Skeletal muscle tissue (tissue), 3 donors: ENCODE measurements at regions not wholly inside any gene's neighbourhood (a gene's known extent, or its start where the extent isn't known, plus 50 kb on each side); places are given as distances from the start of the nearest gene placed in this dataset.

Experiments used
- H3K27ac ChIP-seq: one replicate; pipeline ENCODE4 v1.7.0; 2013; ENCODE audit warnings: mild to moderate bottlenecking, low read depth, low read length, inconsistent platforms
- H3K27me3 ChIP-seq, 3 donors: one replicate each; pipeline ENCODE4 v1.7.0; 2013; ENCODE audit warnings: low read length in 3 of 3; ENCODE audit not compliant: control insufficient read depth in 3 of 3, insufficient read depth in 3 of 3
- H3K36me3 ChIP-seq, 3 donors: one replicate each; pipeline ENCODE4 v1.7.0; 2013; ENCODE audit warnings: low read length in 3 of 3; ENCODE audit not compliant: control insufficient read depth in 3 of 3, insufficient read depth in 3 of 3
- H3K4me1 ChIP-seq, 3 donors: one replicate each; pipeline ENCODE4 v1.7.0; 2013; ENCODE audit warnings: low read length in 3 of 3, mild to moderate bottlenecking in 3 of 3; ENCODE audit not compliant: control insufficient read depth in 3 of 3, insufficient read depth in 3 of 3
- H3K4me3 ChIP-seq, 3 donors: one replicate each; pipeline ENCODE4 v1.7.0; 2013; ENCODE audit warnings: low read length in 3 of 3
- H3K9ac ChIP-seq, 3 donors: one replicate each; pipeline ENCODE4 v1.7.0; 2013; ENCODE audit warnings: low read length in 3 of 3, mild to moderate bottlenecking in 3 of 3, moderate library complexity in 2 of 3, low read depth in 1 of 3
- H3K9me3 ChIP-seq, 3 donors: one replicate each; pipeline ENCODE4 v1.7.0; 2013; ENCODE audit warnings: low read length in 3 of 3; ENCODE audit not compliant: control insufficient read depth in 3 of 3
- donor health status: Osteomylitis.

DNA sequence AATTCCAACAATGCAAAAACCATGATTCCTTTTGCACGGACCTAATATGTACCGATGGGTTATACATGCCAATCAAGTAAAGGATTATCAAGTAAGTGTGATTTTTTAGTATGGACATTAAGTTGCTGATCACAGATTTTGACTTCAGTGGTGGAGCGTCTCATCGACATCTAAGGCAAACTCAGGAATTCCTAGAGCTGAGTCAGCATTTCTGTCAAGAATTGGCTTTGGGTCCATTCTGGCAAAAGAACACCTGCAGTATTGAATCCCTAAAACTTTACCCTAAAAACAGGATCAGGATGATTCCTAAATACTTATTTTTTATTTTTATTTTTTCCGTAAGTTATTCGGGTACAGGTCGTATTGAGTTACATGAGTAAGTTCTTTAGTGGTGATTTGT lies 83.6 kb downstream of the HPGD start:
- Histone ChIP-seq H3K27ac (no peak overlapping the region), H3K9ac (no peak overlapping the region), H3K4me3 (no peak overlapping the region), H3K4me1 (no peaks in the 10 kb centered on the region), H3K27me3 (no peaks in the 10 kb centered on the region), H3K36me3 (no peaks in the 10 kb centered on the region), H3K9me3 (peaks cover 0 to 2% (median 0%) of the 10 kb centered on the region in 3 donors)

DNA sequence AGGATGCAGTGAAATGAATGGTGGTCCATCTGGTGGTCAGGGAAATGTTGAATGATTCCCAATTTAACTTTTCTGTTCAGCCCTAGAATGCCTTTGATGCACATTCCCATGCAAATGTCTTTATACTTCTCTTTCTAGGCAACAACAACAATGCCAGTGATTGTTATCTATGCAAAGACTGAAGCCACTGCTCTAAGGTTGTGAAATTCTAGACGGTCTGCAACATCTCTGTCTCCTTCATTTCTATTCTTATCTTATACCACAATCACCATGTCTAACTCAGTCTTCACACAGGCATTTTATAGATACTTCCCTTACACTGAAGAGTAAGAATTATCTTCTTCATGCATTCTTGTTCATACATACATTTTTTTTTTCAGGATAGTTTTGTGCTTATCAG lies 84.5 kb downstream of the HPGD start:
- no peaks in the 10 kb centered on the region for H3K36me3 ChIP-seq
- H3K9ac ChIP-seq, result no peak overlapping the region
- peaks cover 0 to 2% (median 0%) of the 10 kb centered on the region in 3 donors for H3K9me3 ChIP-seq
- H3K27me3 ChIP-seq, result no peaks in the 10 kb centered on the region
- no peaks in the 10 kb centered on the region for H3K4me1 ChIP-seq
- no peak overlapping the region for H3K27ac ChIP-seq
- no peak overlapping the region for H3K4me3 ChIP-seq

DNA sequence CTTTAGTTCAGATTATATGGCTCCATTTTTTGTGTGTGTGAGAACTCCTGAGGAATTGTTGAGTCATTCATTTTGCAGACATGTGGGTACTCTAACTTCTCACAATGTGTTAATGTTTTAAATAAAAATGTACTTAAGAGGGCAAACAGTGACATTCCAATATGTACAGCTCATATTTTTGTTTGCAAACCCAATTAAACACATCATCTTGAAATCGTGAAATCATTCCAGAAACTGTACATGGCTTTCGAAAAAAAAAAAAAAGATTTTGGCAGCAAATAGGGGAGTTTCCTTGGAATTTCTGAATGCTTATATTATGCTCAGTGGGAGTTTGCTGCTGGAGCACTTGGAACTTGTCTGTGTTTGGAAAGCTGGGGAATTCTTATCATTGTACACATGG lies 85.0 kb downstream of the HPGD start:
- no peaks in the 10 kb centered on the region for H3K36me3 ChIP-seq
- peaks cover 0 to 2% (median 0%) of the 10 kb centered on the region in 3 donors for H3K9me3 ChIP-seq
- no peaks in the 10 kb centered on the region for H3K4me1 ChIP-seq
- no peak overlapping the region for H3K27ac ChIP-seq
- no peak overlapping the region for H3K9ac ChIP-seq
- H3K27me3 ChIP-seq, result no peaks in the 10 kb centered on the region
- no peak overlapping the region for H3K4me3 ChIP-seq

- no peak overlapping the region for H3K9ac ChIP-seq
- no peak overlapping the region for H3K27ac ChIP-seq
- no peaks in the 10 kb centered on the region for H3K4me1 ChIP-seq
- peaks cover 0 to 2% (median 0%) of the 10 kb centered on the region in 3 donors for H3K9me3 ChIP-seq
- H3K27me3 ChIP-seq, result no peaks in the 10 kb centered on the region
- H3K4me3 ChIP-seq, result no peak overlapping the region
- H3K36me3 ChIP-seq, result no peaks in the 10 kb centered on the region
Measured at GRCh38 chr4:174436377-174436776, 85.9 kb downstream of the HPGD start.

DNA sequence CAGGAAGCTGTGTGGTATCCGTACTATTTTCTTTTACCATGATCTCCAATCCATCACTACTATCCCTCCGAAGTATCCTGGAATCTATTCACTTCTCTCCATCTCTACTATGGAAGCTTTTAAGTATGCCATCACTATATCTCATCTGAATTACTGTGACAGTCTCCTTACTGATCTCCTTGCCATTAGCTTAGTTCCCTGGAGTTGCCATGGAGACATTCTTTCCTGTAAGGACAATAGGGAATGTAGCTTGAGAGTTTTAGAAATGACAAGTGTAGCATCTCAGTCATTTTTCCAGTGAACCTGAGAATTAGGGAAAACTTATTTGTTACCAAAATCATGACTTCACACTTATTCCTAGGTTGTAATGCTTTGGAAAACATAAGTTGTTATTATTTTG lies 86.3 kb downstream of the HPGD start:
- H3K27me3 ChIP-seq, result no peaks in the 10 kb centered on the region
- H3K9me3 ChIP-seq, result peaks cover 0 to 2% (median 0%) of the 10 kb centered on the region in 3 donors
- H3K36me3 ChIP-seq, result no peaks in the 10 kb centered on the region
- no peak overlapping the region for H3K27ac ChIP-seq
- H3K9ac ChIP-seq, result no peak overlapping the region
- H3K4me1 ChIP-seq, result no peaks in the 10 kb centered on the region
- H3K4me3 ChIP-seq, result no peak overlapping the region

GRCh38 chr4:174434455-174434854 lies 87.8 kb downstream of the HPGD start:
- Histone ChIP-seq H3K36me3 (no peaks in the 10 kb centered on the region), H3K27me3 (no peaks in the 10 kb centered on the region), H3K4me3 (no peak overlapping the region), H3K4me1 (no peaks in the 10 kb centered on the region), H3K27ac (no peak overlapping the region), H3K9ac (no peak overlapping the region), H3K9me3 (peaks cover 0 to 2% (median 0%) of the 10 kb centered on the region in 3 donors)

DNA sequence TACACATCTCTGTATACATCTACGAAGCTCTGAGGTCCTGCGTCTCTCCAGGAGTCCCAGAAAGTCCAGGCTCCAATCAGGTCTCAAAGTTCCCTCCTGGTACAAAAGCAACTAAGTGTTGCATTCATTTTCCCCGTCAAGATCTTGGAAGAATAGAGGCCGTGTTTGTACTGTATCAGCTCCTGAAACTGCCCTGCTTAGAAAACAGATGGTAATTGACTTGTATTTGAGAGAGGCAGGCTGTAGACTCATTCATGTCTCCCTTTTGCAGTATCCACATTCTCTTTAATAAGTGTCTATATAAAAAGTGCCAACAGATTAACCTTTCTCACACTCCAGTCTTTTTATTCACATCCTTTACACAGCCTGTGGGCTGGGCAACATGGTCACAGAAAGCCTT lies 91.7 kb downstream of the HPGD start:
- Histone ChIP-seq H3K27ac (no peak overlapping the region), H3K4me3 (no peak overlapping the region), H3K27me3 (no peaks in the 10 kb centered on the region), H3K36me3 (no peaks in the 10 kb centered on the region), H3K4me1 (no peaks in the 10 kb centered on the region), H3K9me3 (no peaks in the 10 kb centered on the region), H3K9ac (no peak overlapping the region)

DNA sequence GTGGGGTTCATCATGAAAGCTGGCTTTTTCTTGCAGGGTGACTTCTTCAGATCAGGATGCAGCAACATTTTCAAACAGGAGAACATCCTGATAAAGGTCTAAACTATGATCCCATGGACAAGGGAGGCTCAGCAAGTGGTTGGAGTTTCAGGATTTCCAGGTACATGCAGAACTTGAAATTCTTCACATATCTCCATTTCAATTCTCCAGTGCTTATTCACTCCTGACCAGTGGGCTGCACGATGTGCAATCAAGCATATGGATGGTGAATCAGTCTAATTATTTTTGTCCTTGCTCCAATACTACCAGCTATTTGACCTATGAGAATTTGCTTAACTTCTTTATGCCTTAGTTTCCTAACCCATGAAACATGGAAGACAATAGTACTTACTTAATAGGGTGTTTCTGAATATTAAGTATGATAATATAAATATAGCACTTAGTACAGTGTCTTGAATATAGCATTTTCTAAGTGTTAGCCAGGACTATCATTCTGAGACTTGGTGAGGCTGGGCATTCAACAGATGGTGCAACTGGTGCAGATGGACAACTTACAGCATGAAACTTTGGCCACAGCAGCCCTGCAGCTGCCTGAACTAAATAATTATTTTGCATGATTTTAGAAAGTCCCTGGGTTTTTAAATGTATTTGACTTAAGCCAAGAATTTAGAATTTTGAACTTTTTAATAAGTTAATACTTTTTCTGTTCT lies 92.4 kb downstream of the HPGD start:
- H3K4me1 ChIP-seq, result no peaks in the 10 kb centered on the region
- H3K27ac ChIP-seq, result no peak overlapping the region
- H3K9ac ChIP-seq, result no peak overlapping the region
- no peak overlapping the region for H3K4me3 ChIP-seq
- H3K27me3 ChIP-seq, result no peaks in the 10 kb centered on the region
- H3K36me3 ChIP-seq, result no peaks in the 10 kb centered on the region
- H3K9me3 ChIP-seq, result no peaks in the 10 kb centered on the region

- Histone ChIP-seq H3K36me3 (no peaks in the 10 kb centered on the region), H3K9ac (no peak overlapping the region), H3K27ac (no peak overlapping the region), H3K27me3 (no peaks in the 10 kb centered on the region), H3K4me1 (peaks cover 0 to 5% (median 3%) of the 10 kb centered on the region in 3 donors), H3K9me3 (no peaks in the 10 kb centered on the region), H3K4me3 (no peak overlapping the region)
Measured at GRCh38 chr4:174427571-174428140, 94.6 kb downstream of the HPGD start.

DNA sequence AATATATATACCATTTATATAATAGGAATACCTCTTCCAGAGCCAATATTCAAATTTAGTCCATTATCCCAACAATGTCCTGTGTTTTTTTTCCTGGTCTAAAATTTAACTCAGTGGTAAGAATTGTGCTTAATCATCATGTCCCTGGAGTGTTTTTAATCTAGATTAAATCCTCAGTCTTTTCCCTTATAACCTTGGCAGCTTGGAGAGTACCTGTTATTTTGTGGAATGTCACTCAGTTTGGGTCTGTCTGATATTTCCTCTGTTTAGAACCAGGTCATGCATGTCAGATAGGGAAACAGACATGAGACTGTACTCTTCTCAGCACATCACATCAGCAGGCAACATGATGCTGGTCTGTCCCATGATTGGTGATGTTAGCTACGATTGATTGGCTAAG lies 96.6 kb downstream of the HPGD start:
- Histone ChIP-seq H3K9me3 (no peaks in the 10 kb centered on the region), H3K27me3 (no peaks in the 10 kb centered on the region), H3K9ac (no peak overlapping the region), H3K36me3 (no peaks in the 10 kb centered on the region), H3K4me3 (no peak overlapping the region), H3K27ac (no peak overlapping the region), H3K4me1 (peaks cover 0 to 5% (median 3%) of the 10 kb centered on the region in 3 donors)
